A673 (cell line): ENCODE measurements at regions not wholly inside any gene's neighbourhood (a gene's known extent, or its start where the extent isn't known, plus 50 kb on each side); places are given as distances from the start of the nearest gene placed in this dataset.

Experiments used
- EZH2 ChIP-seq: fragments of 200-600 bp; sonication (generic); IDR thresholded peaks from 2 replicates; pipeline ENCODE4 v1.6.1; 2017; ENCODE audit warnings: borderline replicate concordance, low read depth, mild to moderate bottlenecking, mixed read lengths, antibody characterized with exemption, low read length; ENCODE audit not compliant: poor library complexity, severe bottlenecking
- TF ChIP-seq, protein P1 (sequence below): fragments of 300-800, 200-600 bp; sonication (generic); conservative IDR thresholded peaks from 2 replicates; pipeline ENCODE4 v1.5.1; 2017; ENCODE audit warnings: low read depth, mild to moderate bottlenecking, antibody characterized with exemption, low read length, moderate library complexity, mixed read lengths

DNA sequence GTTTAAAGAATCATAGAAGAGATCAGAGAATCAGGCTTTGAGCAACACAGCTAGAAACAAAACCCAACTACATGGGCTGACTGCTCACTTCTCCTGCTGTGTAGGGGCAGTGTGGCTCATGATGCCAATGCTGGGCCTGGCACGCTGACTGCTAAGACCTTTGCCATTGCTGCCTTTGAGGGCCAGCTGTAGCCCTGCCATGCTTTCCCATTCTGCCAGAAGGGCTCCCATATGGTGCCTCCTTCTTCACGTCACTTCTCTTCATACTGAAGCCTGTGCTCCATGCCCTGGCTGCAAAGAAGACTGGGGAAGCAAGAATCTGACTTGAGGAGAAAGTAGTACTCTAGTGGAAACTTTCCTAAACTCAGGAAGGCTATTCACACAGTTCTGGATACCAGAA lies 232.9 kb downstream of the UTP18 start:
- TF ChIP-seq, protein P1, sequence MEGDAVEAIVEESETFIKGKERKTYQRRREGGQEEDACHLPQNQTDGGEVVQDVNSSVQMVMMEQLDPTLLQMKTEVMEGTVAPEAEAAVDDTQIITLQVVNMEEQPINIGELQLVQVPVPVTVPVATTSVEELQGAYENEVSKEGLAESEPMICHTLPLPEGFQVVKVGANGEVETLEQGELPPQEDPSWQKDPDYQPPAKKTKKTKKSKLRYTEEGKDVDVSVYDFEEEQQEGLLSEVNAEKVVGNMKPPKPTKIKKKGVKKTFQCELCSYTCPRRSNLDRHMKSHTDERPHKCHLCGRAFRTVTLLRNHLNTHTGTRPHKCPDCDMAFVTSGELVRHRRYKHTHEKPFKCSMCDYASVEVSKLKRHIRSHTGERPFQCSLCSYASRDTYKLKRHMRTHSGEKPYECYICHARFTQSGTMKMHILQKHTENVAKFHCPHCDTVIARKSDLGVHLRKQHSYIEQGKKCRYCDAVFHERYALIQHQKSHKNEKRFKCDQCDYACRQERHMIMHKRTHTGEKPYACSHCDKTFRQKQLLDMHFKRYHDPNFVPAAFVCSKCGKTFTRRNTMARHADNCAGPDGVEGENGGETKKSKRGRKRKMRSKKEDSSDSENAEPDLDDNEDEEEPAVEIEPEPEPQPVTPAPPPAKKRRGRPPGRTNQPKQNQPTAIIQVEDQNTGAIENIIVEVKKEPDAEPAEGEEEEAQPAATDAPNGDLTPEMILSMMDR: no peak
- no peak for TF ChIP-seq EZH2
